Activated naive CD8-positive, alpha-beta T cell (primary cell): ENCODE measurements at regions not wholly inside any gene's neighbourhood (a gene's known extent, or its start where the extent isn't known, plus 50 kb on each side); places are given as distances from the start of the nearest gene placed in this dataset.

Experiments
- H3K27ac Mint-ChIP-seq: one replicate; pipeline ENCODE4 v1.8.0; 2021; ENCODE audit warnings: mixed read lengths
- H3K27me3 Mint-ChIP-seq: one replicate; pipeline ENCODE4 v1.8.0; 2021; ENCODE audit warnings: mixed read lengths
- H3K36me3 Mint-ChIP-seq: one replicate; pipeline ENCODE4 v1.8.0; 2021; ENCODE audit warnings: mixed read lengths
- H3K4me1 Mint-ChIP-seq: one replicate; pipeline ENCODE4 v1.8.0; 2021; ENCODE audit warnings: low read depth, mixed read lengths
- H3K4me3 Mint-ChIP-seq: one replicate; pipeline ENCODE4 v1.8.0; 2021; ENCODE audit warnings: mild to moderate bottlenecking, mixed read lengths
- H3K9me3 Mint-ChIP-seq: one replicate; pipeline ENCODE4 v1.8.0; 2021; ENCODE audit warnings: low read depth, mixed read lengths

DNA sequence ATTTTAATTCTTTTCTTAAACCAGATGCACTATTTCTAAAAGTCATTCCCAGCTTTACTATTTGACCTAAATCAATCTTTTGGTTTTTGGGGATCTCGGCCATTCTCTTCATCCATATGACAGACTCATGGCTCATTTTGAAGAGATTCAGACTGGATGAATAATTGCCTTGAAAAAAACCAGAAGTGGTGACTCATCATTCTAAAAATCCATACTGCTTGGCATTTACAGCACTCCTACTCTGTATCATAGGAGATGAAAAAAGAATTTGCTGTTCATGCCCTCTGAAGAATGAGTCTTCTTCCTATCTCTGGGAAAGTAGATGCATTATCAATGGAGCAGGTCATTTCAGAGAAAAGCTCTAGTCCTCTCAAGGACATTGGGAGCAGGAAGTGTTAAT lies 220.5 kb upstream of the RPS6KA3 start:
- H3K36me3 Mint-ChIP-seq: no peaks in the 10 kb centered on the region
- no peaks in the 10 kb centered on the region for H3K27me3 Mint-ChIP-seq
- H3K9me3 Mint-ChIP-seq: no peaks in the 10 kb centered on the region
- no peak overlapping the region for H3K4me3 Mint-ChIP-seq
- no peak overlapping the region for H3K27ac Mint-ChIP-seq
- peaks cover 5% of the 10 kb centered on the region for H3K4me1 Mint-ChIP-seq

DNA sequence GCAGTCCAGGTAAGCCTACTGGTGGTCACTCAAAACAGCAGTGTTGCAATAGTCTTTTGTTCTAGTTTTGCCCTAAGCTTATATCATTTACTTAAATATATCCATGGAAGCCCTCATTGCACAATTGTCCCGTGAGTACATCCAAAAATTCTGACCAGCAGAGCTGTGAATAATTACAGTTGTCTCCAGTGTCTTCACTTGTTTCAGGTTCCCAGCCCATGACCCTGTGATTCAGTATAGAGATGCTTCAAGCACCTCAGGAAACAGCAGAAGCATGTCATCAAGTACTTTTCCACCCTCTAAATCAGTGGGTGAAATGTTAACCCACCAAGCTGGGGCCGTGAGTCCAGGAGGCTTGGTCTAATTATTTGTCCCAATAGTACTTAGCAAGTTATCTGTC lies 214.9 kb upstream of the RPS6KA3 start:
- no peaks in the 10 kb centered on the region for H3K9me3 Mint-ChIP-seq
- H3K4me3 Mint-ChIP-seq: no peak overlapping the region
- no peaks in the 10 kb centered on the region for H3K36me3 Mint-ChIP-seq
- no peak overlapping the region for H3K27ac Mint-ChIP-seq
- no peaks in the 10 kb centered on the region for H3K27me3 Mint-ChIP-seq
- no peaks in the 10 kb centered on the region for H3K4me1 Mint-ChIP-seq

DNA sequence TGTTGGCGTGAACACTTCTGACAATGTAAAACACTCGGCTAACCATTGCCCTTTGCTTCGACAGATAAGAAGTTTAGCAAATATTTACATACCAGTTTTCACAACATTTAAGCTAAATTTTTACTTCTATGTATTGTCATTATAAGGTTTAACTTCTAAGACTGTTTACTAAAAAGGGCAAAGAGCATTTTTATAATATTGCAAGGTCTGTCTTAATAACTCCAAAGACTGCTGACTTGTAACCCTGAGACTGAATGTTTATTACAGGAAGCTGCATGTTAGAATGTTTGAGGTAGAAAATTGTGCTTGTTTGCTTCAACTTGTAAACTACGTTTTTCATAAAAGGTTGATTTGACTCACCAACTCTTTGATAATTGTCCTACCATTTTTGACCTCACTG lies 213.2 kb upstream of the RPS6KA3 start:
- H3K27me3 Mint-ChIP-seq: no peaks in the 10 kb centered on the region
- H3K9me3 Mint-ChIP-seq: no peaks in the 10 kb centered on the region
- no peak overlapping the region for H3K4me3 Mint-ChIP-seq
- H3K4me1 Mint-ChIP-seq: no peaks in the 10 kb centered on the region
- no peaks in the 10 kb centered on the region for H3K36me3 Mint-ChIP-seq
- H3K27ac Mint-ChIP-seq: no peak overlapping the region

DNA sequence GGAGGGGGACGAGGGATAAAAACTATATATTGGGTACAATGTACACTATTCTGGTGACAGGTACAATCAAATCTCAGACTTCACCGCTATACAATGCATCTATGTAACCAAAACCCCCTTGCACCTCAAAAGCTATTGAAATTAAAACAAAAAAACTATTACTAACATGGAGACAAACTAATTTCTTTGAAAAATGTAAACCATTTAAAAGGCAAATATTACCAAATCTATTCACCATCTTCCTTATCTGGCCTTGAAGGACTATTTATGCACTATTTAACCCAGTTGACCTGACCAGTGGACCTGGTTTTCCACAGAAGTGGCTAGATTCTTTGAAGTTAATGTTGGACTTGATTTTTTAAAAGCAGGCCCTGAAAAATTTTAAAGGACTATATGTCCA lies 212.3 kb upstream of the RPS6KA3 start:
- Mint-ChIP-seq H3K27ac (no peak overlapping the region), H3K36me3 (no peaks in the 10 kb centered on the region), H3K4me3 (no peak overlapping the region), H3K9me3 (no peaks in the 10 kb centered on the region), H3K4me1 (no peaks in the 10 kb centered on the region), H3K27me3 (no peaks in the 10 kb centered on the region)

DNA sequence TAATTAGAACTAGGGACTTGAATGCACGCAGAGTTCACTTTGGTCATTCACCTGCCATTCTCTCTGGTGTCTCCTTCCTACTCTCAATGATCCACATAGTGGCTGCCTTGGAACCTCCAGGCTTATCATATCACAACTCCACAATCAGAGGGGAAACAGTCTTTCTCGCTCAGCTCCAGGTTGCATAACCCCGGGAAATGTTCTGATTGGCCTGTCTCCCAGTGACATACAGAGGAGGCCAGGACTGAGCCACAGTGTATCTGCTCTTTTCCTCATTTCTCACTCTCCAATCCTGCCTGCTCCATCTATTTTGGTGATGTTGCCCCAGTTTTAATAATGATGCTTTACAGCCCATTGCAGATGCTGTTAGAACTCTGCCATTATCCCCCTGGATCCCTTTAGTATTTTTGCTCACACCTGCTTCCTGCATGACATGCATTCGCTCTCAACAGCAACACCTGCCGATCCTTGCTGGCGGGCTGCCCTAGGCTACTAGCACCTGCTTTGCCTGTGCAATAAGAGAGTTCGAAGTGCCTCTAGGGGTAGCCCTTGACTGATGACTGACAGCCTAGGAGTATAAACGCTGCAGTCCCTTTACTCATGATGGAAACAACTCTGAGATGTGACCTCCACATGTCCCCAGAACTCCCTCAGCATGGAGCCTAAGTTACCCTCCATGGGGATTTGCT lies 211.3 kb upstream of the RPS6KA3 start:
- Mint-ChIP-seq H3K9me3 (no peaks in the 10 kb centered on the region), H3K27me3 (no peaks in the 10 kb centered on the region), H3K4me1 (no peaks in the 10 kb centered on the region), H3K36me3 (no peaks in the 10 kb centered on the region), H3K4me3 (no peak overlapping the region), H3K27ac (no peak overlapping the region)

DNA sequence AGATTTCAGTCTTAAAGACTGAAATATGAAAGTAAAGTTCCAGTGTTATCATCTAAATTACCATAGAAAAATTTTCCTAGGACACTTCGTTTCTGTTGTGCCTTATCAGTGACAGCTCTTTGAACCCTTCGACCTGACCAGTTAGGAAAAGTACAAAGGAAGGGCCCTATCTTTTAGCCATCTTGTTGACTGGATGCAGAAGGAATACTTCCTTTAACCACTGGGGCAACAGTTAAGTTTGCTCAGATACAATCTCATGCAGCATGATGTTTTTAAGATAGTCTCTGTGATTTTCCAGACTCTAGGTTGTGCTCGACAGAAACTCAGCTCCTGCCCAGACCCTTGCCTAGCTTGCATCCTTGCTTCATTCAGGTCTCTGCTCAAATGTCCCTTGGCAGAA lies 210.5 kb upstream of the RPS6KA3 start:
- H3K27ac Mint-ChIP-seq: no peak overlapping the region
- H3K27me3 Mint-ChIP-seq: no peaks in the 10 kb centered on the region
- H3K9me3 Mint-ChIP-seq: no peaks in the 10 kb centered on the region
- no peak overlapping the region for H3K4me3 Mint-ChIP-seq
- no peaks in the 10 kb centered on the region for H3K4me1 Mint-ChIP-seq
- no peaks in the 10 kb centered on the region for H3K36me3 Mint-ChIP-seq

DNA sequence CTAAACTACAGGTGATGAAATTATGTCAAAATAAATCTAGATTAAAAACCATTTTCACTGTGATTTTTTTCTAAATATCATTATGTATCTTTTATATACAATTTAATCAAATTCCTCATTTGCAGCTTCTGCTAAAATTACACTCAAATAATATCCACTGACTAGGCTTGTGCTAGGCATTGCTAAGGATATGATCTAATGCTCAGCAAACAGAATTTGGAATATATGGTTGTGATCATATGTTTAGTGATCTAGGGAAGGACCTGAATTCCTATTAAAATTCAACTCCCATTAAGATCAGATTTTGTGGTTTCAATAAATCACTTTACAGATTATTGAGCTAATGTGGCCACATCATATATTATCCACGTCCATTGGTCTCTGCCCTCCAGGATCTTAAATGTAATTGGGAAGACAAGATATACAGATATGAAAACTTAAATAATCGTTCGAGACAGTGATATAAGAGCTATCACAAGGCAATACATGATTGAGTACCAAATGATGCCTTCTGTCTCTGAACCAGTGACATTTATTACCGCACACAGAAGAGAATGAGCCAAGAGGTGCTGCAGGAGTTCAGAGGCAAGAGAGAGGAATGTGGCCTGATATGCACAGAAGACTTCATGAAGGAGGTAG lies 206.0 kb upstream of the RPS6KA3 start:
- Mint-ChIP-seq H3K27ac (no peak overlapping the region), H3K4me1 (no peaks in the 10 kb centered on the region), H3K9me3 (no peaks in the 10 kb centered on the region), H3K27me3 (no peaks in the 10 kb centered on the region), H3K4me3 (no peak overlapping the region), H3K36me3 (no peaks in the 10 kb centered on the region)

DNA sequence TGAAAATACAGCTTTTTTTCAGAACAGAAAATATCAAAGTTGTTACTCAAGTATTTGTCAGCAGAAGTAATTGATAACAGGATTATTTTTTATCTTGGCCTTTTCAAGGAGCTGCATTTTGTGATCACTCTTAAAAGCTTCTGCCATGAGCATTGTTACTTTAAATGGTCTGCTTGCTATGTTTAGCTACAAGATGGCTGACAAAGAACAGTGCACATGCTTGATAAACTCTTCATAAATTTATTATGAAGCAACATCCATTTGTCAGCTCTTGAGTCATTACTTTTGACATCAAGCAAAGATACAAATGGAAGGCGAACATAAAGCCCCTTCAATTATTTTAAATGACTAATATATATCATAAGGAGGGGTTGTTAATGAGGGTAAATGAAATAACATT lies 205.4 kb upstream of the RPS6KA3 start:
- no peaks in the 10 kb centered on the region for H3K9me3 Mint-ChIP-seq
- H3K27ac Mint-ChIP-seq: no peak overlapping the region
- no peaks in the 10 kb centered on the region for H3K27me3 Mint-ChIP-seq
- no peak overlapping the region for H3K4me3 Mint-ChIP-seq
- H3K4me1 Mint-ChIP-seq: no peaks in the 10 kb centered on the region
- no peaks in the 10 kb centered on the region for H3K36me3 Mint-ChIP-seq

DNA sequence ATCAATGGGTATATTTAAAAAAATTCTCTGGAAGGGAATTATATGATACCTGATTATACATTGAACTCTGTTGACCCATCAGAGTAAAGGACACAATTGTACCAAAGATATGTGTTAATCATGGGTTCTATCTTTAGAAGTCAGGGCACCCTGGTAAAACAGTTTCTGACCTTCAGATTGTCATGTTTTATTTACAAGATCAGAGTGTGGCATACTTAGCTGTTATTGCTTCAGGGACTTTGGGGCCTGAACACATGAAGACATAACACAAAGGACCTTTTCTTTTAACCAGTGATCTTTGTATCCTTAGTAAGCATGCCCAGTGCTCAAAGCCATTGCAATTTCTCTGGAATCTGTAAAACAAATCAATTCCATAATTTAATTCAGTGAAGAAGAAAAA lies 204.8 kb upstream of the RPS6KA3 start:
- no peak overlapping the region for H3K27ac Mint-ChIP-seq
- H3K27me3 Mint-ChIP-seq: no peaks in the 10 kb centered on the region
- no peaks in the 10 kb centered on the region for H3K36me3 Mint-ChIP-seq
- no peak overlapping the region for H3K4me3 Mint-ChIP-seq
- H3K4me1 Mint-ChIP-seq: no peaks in the 10 kb centered on the region
- no peaks in the 10 kb centered on the region for H3K9me3 Mint-ChIP-seq

DNA sequence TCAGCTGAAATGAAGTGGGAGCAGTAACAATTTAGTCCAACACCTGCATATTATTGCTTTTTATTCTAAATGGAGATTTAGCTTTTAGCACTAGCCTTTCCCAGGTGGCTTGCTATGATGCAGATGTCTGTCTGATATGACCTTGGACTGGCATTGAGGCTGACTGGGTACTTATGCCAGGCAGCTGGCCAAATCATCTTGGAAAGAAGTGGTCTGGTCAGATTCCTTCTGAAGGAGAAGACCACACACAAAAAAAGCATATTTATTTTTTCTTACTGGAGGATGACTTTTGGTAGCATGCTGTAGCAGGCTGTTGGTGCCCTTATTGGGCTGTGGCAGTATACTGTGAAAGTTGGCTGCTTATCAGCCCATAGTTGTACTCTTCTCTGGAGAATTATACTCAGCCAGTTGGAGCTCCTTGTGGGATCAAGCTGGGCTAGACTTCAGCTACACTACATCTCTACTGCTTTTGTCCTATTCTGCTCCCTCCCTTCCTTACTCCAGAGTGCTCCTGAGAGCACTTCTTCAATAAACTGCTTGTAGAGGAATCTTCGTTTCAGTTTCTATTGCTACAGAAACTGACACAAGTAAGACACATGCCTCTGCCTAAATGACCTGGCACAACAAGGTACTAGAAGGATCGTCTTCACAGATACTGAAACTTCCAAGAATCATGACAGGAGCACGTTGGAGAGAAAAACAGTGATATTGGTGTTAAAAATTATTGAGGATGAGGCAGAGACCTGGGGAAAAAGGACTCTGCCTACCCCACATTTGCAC lies 196.8 kb upstream of the RPS6KA3 start:
- Mint-ChIP-seq H3K27me3 (no peaks in the 10 kb centered on the region), H3K27ac (no peak overlapping the region), H3K4me3 (no peak overlapping the region), H3K9me3 (no peaks in the 10 kb centered on the region), H3K36me3 (peaks cover 2% of the 10 kb centered on the region), H3K4me1 (peaks cover 31% of the 10 kb centered on the region)

DNA sequence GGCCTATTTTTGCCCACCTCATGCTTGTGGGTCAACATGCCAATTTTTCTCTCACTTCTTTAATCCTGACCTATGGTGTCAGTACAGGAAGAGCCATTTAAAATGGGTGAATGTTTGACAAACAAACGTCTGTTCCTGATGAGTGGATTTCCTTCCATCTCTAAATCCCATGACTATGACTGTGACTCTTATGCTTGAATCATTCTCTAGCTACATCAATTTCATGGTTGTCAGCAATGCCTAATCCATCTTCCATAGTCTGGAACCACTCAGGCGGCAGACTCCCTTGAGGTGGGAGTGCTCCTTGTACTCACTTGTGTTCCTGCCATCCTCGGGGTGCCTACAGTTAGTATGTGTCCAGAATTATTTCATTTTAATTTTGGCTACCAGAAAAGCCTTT lies 194.9 kb upstream of the RPS6KA3 start:
- Mint-ChIP-seq H3K9me3 (no peaks in the 10 kb centered on the region), H3K4me3 (no peak overlapping the region), H3K4me1 (peaks cover 32% of the 10 kb centered on the region), H3K27ac (no peak overlapping the region), H3K27me3 (no peaks in the 10 kb centered on the region), H3K36me3 (peaks cover 3% of the 10 kb centered on the region)

DNA sequence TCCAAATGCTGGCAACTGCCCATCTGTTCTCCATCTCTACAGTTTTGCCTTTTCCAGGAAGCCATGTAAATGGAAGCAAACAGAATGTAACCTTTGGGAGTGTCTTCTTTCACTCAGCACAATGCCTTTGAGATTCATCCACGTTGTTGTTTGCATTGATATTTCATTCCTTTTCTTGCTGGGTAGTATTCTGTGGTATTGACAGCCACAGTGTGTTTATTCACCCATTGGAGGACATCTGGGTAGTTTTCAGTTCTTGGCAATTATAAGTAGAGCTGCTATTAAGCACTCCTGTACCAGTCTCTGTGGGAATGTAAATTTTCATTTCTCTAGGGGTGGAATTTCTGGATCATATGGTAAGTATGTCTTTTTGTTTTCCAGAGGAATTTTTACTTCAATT lies 194.3 kb upstream of the RPS6KA3 start:
- H3K27me3 Mint-ChIP-seq: no peaks in the 10 kb centered on the region
- H3K36me3 Mint-ChIP-seq: peaks cover 2% of the 10 kb centered on the region
- H3K27ac Mint-ChIP-seq: no peak overlapping the region
- H3K4me1 Mint-ChIP-seq: peaks cover 32% of the 10 kb centered on the region
- no peaks in the 10 kb centered on the region for H3K9me3 Mint-ChIP-seq
- no peak overlapping the region for H3K4me3 Mint-ChIP-seq

DNA sequence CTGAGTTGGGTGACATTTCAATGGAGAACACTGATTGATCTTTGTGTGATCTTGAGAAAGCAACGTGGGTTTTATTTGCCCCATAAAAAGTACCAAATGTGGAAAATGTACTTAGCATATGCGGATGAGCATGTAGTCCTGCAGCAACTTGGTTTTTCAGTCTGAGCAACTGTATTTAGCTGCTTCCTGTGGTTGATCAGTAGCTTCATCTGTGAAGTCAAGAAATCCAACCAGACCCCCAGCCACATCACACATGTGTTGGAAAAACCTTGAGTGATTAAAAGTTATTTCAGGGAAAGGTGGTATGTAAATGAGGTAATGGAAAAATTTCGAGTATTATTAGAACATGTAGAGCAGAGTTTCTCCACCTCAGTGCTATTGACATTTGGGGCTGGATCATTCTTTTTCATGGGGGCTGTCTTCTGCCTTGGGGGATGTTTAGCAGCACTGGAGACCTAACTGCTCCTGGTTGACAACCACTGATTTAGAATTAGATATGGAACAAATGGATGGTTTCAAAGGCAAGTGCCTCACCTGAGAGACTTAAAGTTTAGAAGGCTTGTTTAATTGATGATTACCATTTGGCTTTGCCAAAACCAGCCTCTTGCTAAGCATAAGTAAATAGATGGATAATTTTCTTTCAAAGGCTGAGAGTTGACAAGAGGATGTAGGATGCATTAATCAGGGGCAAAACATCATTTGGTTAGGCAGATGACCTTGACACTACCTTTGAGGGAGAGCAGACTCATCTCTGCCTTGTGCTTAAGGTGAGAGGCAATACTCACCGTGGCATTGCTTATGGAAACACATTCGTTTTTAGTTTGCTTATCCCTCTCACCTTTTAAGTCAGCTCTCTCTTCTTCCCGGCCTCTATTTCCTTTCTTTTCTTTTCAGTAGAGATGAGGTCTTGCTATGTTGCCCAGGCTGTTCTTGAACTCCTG lies 193.0 kb upstream of the RPS6KA3 start:
- peaks cover 2% of the 10 kb centered on the region for H3K36me3 Mint-ChIP-seq
- H3K4me1 Mint-ChIP-seq: peaks cover 31% of the 10 kb centered on the region
- peak overlapping the region; percentile 61 for H3K27ac Mint-ChIP-seq
- H3K4me3 Mint-ChIP-seq: peak overlapping the region; percentile 4
- no peaks in the 10 kb centered on the region for H3K27me3 Mint-ChIP-seq
- H3K9me3 Mint-ChIP-seq: no peaks in the 10 kb centered on the region

DNA sequence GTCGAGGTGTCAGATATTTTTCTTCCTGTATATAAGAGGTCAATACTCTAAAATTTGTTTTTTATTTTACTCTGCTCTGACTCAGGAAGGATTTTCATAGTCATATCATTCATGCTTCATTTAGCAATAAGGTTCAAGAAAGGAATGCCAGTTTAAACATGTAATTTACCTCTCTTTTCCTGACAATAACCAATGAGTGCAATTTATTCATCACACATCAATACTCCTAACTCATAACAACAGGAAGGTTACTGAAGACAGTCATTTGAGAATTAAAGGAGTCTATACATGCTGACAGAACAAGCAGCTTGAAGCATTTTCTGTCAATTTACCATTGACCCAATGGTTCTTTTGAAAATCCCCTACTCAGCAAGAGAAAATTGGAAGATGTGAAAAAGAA lies 190.3 kb upstream of the RPS6KA3 start:
- Mint-ChIP-seq H3K36me3 (peaks cover 2% of the 10 kb centered on the region), H3K9me3 (no peaks in the 10 kb centered on the region), H3K27me3 (no peaks in the 10 kb centered on the region), H3K27ac (no peak overlapping the region), H3K4me3 (no peak overlapping the region), H3K4me1 (peaks cover 48% of the 10 kb centered on the region)

DNA sequence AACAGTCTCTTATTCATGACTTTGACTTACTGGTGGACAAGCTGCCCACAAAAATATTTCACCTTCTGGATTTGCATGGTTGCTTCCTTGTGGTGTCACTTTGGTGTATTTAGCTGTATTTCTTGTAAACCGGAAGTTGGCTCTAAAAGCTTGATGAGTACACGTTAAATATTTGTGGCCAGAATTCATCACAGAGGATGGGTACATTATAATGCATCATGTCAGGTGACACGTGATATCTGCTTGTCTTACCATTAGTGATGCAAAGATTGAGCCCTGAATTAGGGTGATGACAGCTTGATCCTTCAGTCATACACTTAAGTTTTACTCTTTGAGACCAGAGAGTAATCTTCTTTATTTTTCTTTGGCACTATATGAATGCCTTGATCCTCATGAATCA lies 188.3 kb upstream of the RPS6KA3 start:
- Mint-ChIP-seq H3K9me3 (no peaks in the 10 kb centered on the region), H3K4me3 (no peak overlapping the region), H3K27me3 (no peaks in the 10 kb centered on the region), H3K4me1 (peaks cover 42% of the 10 kb centered on the region), H3K27ac (no peak overlapping the region), H3K36me3 (peaks cover 2% of the 10 kb centered on the region)
